ENCODE measurements at regions not wholly inside any gene's neighbourhood (a gene's known extent, or its start where the extent isn't known, plus 50 kb on each side); places are given as distances from the start of the nearest gene placed in this dataset.

GRCh38 chr7:118664498-118664897 lies 440.0 kb downstream of the ANKRD7 start:
- no peaks in the 10 kb centered on the region for H3K4me1 ChIP-seq
- ChIA-PET CTCF (no interaction called here), POLR2A (no interaction called here)
- H3K9me3 ChIP-seq: no peaks in the 10 kb centered on the region
- no peak for ATAC-seq
- TF ChIP-seq SREBF2 (IDR thresholded peaks at IDR 0.05) (no peak), ZNF302 (CRISPR knock-in tag; IDR thresholded peaks at IDR 0.05) (no peak), EP300 (IDR thresholded peaks at IDR 0.05) (no peak), RAD21 (conservative IDR thresholded peaks at IDR 0.05 in 1 of 2, IDR thresholded peaks at IDR 0.05 in 1 of 2) (no peak), MAX (IDR thresholded peaks at IDR 0.05) (no peak), KDM5A (IDR thresholded peaks at IDR 0.05) (no peak), RCOR1 (IDR thresholded peaks at IDR 0.05; ENCODE audit: low read depth, low read length) (no peak), ATOH8 (CRISPR knock-in tag; IDR thresholded peaks at IDR 0.05; ENCODE audit: low read depth) (no peak), POLR2AphosphoS2 (conservative IDR thresholded peaks at IDR 0.05; ENCODE audit: low read length) (no peak), TP53 (CRISPR knock-in tag; IDR thresholded peaks at IDR 0.05) (no peak), CTCF (IDR thresholded peaks at IDR 0.05) (no peak), FOXS1 (CRISPR knock-in tag; IDR thresholded peaks at IDR 0.05) (no peak)
- DNase-seq (ENCODE audit: low read depth in 1 of 2, low spot score in 1 of 2): no peak
- WGBS (ENCODE audit: missing lambda C conversion rate): 0% methylated on average over 1 of the region's 1 CpG
- no peak for FAIRE-seq
- no peak overlapping the region for H3K4me3 ChIP-seq
- no peak overlapping the region for H3K4me2 ChIP-seq
- H3K27ac ChIP-seq: no peak overlapping the region

GRCh38 chr7:118671149-118671548 lies 446.6 kb downstream of the ANKRD7 start:
- H3K4me1 ChIP-seq: no peaks in the 10 kb centered on the region
- 38% methylated on average over 4 of the region's 4 CpGs for whole genome bisulfite sequencing (ENCODE audit: missing lambda C conversion rate)
- no peaks in the 10 kb centered on the region for H3K9me3 ChIP-seq
- no peak overlapping the region for H3K4me3 ChIP-seq
- ATAC-seq: no peak
- no peak overlapping the region for H3K4me2 ChIP-seq
- no peak for FAIRE-seq
- ChIA-PET POLR2A (no interaction called here), CTCF (no interaction called here)
- H3K27ac ChIP-seq: no peak overlapping the region
- no peak for DNase-seq (ENCODE audit: low read depth in 1 of 2, low spot score in 1 of 2)
- TF ChIP-seq HEYL (CRISPR knock-in tag; IDR thresholded peaks at IDR 0.05) (no peak), HDAC2 (IDR thresholded peaks at IDR 0.05) (no peak), FOSB (CRISPR knock-in tag; IDR thresholded peaks at IDR 0.05) (no peak), TFCP2L1 (CRISPR knock-in tag; IDR thresholded peaks at IDR 0.05) (no peak), NPAS2 (CRISPR knock-in tag; IDR thresholded peaks at IDR 0.05; ENCODE audit: borderline replicate concordance) (no peak), RFX5 (IDR thresholded peaks at IDR 0.05) (no peak), MAFK (IDR thresholded peaks at IDR 0.05; ENCODE audit: partially characterized antibody) (peak; percentile 55), NFE2L2 (conservative IDR thresholded peaks at IDR 0.05; ENCODE audit: low read length) (peak; percentile 79), RCOR1 (IDR thresholded peaks at IDR 0.05; ENCODE audit: low read depth, low read length) (no peak)

GRCh38 chr7:118684796-118685195 lies 460.3 kb downstream of the ANKRD7 start:
- no peaks in the 10 kb centered on the region for H3K4me1 ChIP-seq
- CTCF ChIA-PET: no interaction called here
- TF ChIP-seq MAX (IDR thresholded peaks at IDR 0.05) (no peak), REST (IDR thresholded peaks at IDR 0.05) (no peak), RARB (CRISPR knock-in tag; IDR thresholded peaks at IDR 0.05) (no peak), HDAC2 (IDR thresholded peaks at IDR 0.05) (no peak), RAD21 (conservative IDR thresholded peaks at IDR 0.05 in 1 of 2, IDR thresholded peaks at IDR 0.05 in 1 of 2) (no peak), FOSL2 (IDR thresholded peaks at IDR 0.05) (no peak), FOSL2 (CRISPR knock-in tag; IDR thresholded peaks at IDR 0.05) (no peak), MAFK (IDR thresholded peaks at IDR 0.05; ENCODE audit: partially characterized antibody) (peak; percentile 66), TFCP2L1 (CRISPR knock-in tag; IDR thresholded peaks at IDR 0.05) (no peak)

More at GRCh38 chr7:118684796-118685195, 460.3 kb downstream of the ANKRD7 start:
- Histone ChIP-seq H3K9me3 (no peaks in the 10 kb centered on the region), H3K4me3 (no peak overlapping the region), H3K27ac (no peak overlapping the region), H3K4me2 (no peak overlapping the region)
- POLR2A ChIA-PET: no interaction called here
- no peak for DNase-seq (ENCODE audit: low read depth in 1 of 2, low spot score in 1 of 2)
- ATAC-seq: no peak
- no peak for FAIRE-seq
